ENCODE measurements at regions not wholly inside any gene's neighbourhood (a gene's known extent, or its start where the extent isn't known, plus 50 kb on each side); places are given as distances from the start of the nearest gene placed in this dataset.

DNA sequence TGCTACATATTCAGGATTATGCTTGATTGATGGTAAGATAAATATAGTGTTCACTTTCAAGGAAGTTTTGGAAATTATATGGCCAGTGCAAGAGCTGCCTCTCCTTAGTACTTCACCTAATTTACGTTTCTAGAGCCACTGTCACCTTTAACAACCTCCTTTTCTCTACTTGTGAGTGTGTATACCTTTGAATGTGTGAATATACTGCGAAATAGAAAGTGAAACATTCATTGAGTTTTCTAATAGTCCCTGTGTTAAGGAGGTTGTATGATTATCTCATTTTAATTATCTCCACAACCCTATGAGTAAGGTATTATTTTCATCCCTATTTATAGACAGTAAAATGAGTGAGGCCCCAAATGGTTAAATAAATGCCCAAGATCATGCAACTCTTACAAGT is 1050.5 kb downstream of the XPNPEP1 start:
- Histone ChIP-seq H3K4me1 (peaks cover 11% of the 10 kb centered on the region), H3K27me3 (no peaks in the 10 kb centered on the region), H3K36me3 (no peaks in the 10 kb centered on the region), H3K4me3 (ENCODE audit: low read depth, low read length) (no peak overlapping the region), H3K9me3 (no peaks in the 10 kb centered on the region)
- no peak for TF ChIP-seq CTCF (IDR thresholded peaks at IDR 0.05; ENCODE audit: low read depth, low read length)
- no peak for DNase-seq

- Histone ChIP-seq H3K4me1 (no peaks in the 10 kb centered on the region), H3K27me3 (no peaks in the 10 kb centered on the region), H3K9me3 (no peaks in the 10 kb centered on the region), H3K4me3 (ENCODE audit: low read depth, low read length) (no peak overlapping the region), H3K36me3 (no peaks in the 10 kb centered on the region)
- no peak for DNase-seq
- no peak for TF ChIP-seq CTCF (IDR thresholded peaks at IDR 0.05; ENCODE audit: low read depth, low read length)
Observed at GRCh38 chr10:108868881-108869280, 1054.4 kb downstream of the XPNPEP1 start.

- no peaks in the 10 kb centered on the region for H3K4me1 ChIP-seq
- TF ChIP-seq CTCF (IDR thresholded peaks at IDR 0.05; ENCODE audit: low read depth, low read length): no peak
- H3K4me3 ChIP-seq (ENCODE audit: low read depth, low read length): no peak overlapping the region
- no peaks in the 10 kb centered on the region for H3K36me3 ChIP-seq
- no peaks in the 10 kb centered on the region for H3K9me3 ChIP-seq
- H3K27me3 ChIP-seq: no peaks in the 10 kb centered on the region
- DNase-seq: no peak
Observed at GRCh38 chr10:108862676-108863350, 1060.5 kb downstream of the XPNPEP1 start.

DNA sequence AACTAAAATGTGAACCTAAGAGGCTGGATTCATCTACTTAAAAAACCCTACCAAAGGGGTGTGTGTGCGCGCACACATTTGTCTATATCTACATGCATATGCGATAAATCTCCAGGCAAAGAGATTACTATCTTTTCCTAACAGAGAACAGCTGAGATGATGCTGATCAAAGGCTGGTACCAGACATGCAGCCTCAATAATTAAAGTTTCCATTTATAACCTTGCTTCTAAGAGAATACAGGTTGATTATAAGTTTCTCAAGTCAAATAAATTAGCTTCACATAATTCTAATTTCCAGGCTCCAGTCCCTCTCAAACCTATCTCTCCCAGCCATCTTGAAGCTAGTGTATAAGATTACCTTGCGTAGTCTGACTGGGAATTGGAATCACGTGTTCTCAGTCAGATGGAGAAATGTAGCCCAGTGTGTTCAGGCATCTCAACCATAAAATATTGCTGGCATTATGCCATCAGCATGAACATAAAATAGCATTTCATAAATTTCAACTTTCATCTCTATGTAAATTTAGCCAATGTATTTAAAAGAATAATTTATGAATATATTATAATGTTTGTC is 1062.0 kb downstream of the XPNPEP1 start:
- Histone ChIP-seq H3K27me3 (no peaks in the 10 kb centered on the region), H3K4me1 (no peaks in the 10 kb centered on the region), H3K36me3 (no peaks in the 10 kb centered on the region), H3K4me3 (ENCODE audit: low read depth, low read length) (no peak overlapping the region), H3K9me3 (no peaks in the 10 kb centered on the region)
- DNase-seq: no peak
- no peak for TF ChIP-seq CTCF (IDR thresholded peaks at IDR 0.05; ENCODE audit: low read depth, low read length)

GRCh38 chr10:108852211-108852610 is 1071.1 kb downstream of the XPNPEP1 start:
- H3K9me3 ChIP-seq: no peaks in the 10 kb centered on the region
- no peaks in the 10 kb centered on the region for H3K4me1 ChIP-seq
- no peaks in the 10 kb centered on the region for H3K36me3 ChIP-seq
- DNase-seq: no peak
- no peaks in the 10 kb centered on the region for H3K27me3 ChIP-seq
- TF ChIP-seq CTCF (IDR thresholded peaks at IDR 0.05; ENCODE audit: low read depth, low read length): no peak
- H3K4me3 ChIP-seq (ENCODE audit: low read depth, low read length): no peak overlapping the region

GRCh38 chr10:108850138-108850854 is 1073.0 kb downstream of the XPNPEP1 start:
- Histone ChIP-seq H3K4me3 (ENCODE audit: low read depth, low read length) (no peak overlapping the region), H3K27me3 (no peaks in the 10 kb centered on the region), H3K36me3 (no peaks in the 10 kb centered on the region), H3K4me1 (no peaks in the 10 kb centered on the region), H3K9me3 (no peaks in the 10 kb centered on the region)
- TF ChIP-seq CTCF (IDR thresholded peaks at IDR 0.05; ENCODE audit: low read depth, low read length): no peak
- DNase-seq: no peak
